ENCODE measurements at regions not wholly inside any gene's neighbourhood (a gene's known extent, or its start where the extent isn't known, plus 50 kb on each side); places are given as distances from the start of the nearest gene placed in this dataset.

GRCh38 chr19:28388988-28389387 lies 824.0 kb downstream of the UQCRFS1 start:
- Histone ChIP-seq H3K27ac (no peak overlapping the region), H3K4me1 (replicated peaks; ENCODE audit: insufficient read depth) (no peaks in the 10 kb centered on the region), H3K9me2 (ENCODE audit: insufficient read depth) (no peaks in the 10 kb centered on the region), H3F3A (ENCODE audit: insufficient read depth, low read depth) (no peaks in the 10 kb centered on the region), H2AFZ (no peak overlapping the region), H3K36me3 (ENCODE audit: low read depth) (no peaks in the 10 kb centered on the region), H4K20me1 (ENCODE audit: insufficient read depth) (no peaks in the 10 kb centered on the region), H3K27me3 (ENCODE audit: insufficient read depth, low read depth) (peaks cover 4% of the 10 kb centered on the region; the same call in 1 of the 2 replicates), H3K79me2 (ENCODE audit: low read depth) (no peaks in the 10 kb centered on the region), H3K4me3 (no peak overlapping the region), H3K9me3 (ENCODE audit: insufficient read depth, low read depth) (no peaks in the 10 kb centered on the region; the same call in 1 of the 2 replicates), H3K4me2 (no peak overlapping the region)
- ChIA-PET POLR2A (ENCODE audit: unreplicated experiment) (no interaction called here), CTCF (no interaction called here)
- no peak for TF ChIP-seq EZH2 (IDR thresholded peaks at IDR 0.05; ENCODE audit: low read depth)
- no peak for TF ChIP-seq CTCF (conservative IDR thresholded peaks at IDR 0.05)
- no peak for DNase-seq
- intact Hi-C loops (cut with micrococcal nuclease; ENCODE audit: unreplicated experiment) = no loop called here
- no TSS peak for BruUV-seq (replicated peaks)

DNA sequence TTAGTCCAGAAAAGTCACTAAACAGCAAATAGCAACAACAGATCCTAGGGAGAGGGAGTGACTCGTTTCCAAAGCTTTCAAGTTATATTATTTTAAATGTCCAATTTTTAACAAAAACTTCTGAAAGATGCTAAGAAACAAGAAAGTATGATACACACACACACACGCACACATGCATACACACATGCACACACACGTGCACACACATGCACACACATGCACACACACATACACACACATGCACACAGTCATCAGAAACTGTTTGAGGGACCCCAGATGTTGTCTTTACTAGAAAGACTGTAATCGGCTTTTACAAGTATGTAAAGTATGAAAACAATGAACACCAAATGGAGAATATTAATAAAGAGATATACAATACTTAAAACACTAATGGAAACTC lies 825.4 kb downstream of the UQCRFS1 start:
- Histone ChIP-seq H3K4me1 (replicated peaks; ENCODE audit: insufficient read depth) (no peaks in the 10 kb centered on the region), H4K20me1 (ENCODE audit: insufficient read depth) (no peaks in the 10 kb centered on the region), H3K27me3 (ENCODE audit: insufficient read depth, low read depth) (no peaks in the 10 kb centered on the region), H3K9me3 (ENCODE audit: insufficient read depth, low read depth) (no peaks in the 10 kb centered on the region; the same call in 1 of the 2 replicates), H3K9me2 (ENCODE audit: insufficient read depth) (no peaks in the 10 kb centered on the region), H3K36me3 (ENCODE audit: low read depth) (no peaks in the 10 kb centered on the region), H3K79me2 (ENCODE audit: low read depth) (no peaks in the 10 kb centered on the region), H2AFZ (no peak overlapping the region), H3K4me3 (no peak overlapping the region), H3K4me2 (no peak overlapping the region), H3F3A (ENCODE audit: insufficient read depth, low read depth) (no peaks in the 10 kb centered on the region), H3K27ac (no peak overlapping the region)
- no peak for DNase-seq
- no TSS peak for BruUV-seq (replicated peaks)
- ChIA-PET CTCF (no interaction called here), POLR2A (ENCODE audit: unreplicated experiment) (no interaction called here)
- TF ChIP-seq EZH2 (IDR thresholded peaks at IDR 0.05; ENCODE audit: low read depth) = no peak
- no peak for TF ChIP-seq CTCF (conservative IDR thresholded peaks at IDR 0.05)
- intact Hi-C loops (cut with micrococcal nuclease; ENCODE audit: unreplicated experiment) = no loop called here

DNA sequence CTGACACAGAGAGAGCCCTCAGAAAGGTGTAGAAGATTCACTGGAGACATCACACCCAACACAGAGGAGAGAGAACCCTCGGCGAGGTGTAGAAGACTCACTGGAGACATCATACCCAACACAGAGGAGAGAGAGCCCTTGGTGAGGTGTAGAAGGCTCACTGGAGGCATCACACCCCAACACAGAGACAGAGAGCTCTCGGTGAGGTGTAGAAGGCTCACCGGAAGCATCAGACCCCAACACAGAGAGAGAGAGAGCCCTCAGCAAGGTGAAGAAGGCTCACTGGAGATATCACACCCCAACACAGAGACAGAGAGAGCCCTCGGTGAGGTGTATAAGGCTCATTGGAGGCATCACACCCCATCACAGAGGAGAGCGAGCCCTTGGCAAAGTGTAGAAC lies 826.5 kb downstream of the UQCRFS1 start:
- ChIA-PET POLR2A (ENCODE audit: unreplicated experiment) (no interaction called here), CTCF (no interaction called here)
- TF ChIP-seq EZH2 (IDR thresholded peaks at IDR 0.05; ENCODE audit: low read depth) (no peak), CTCF (conservative IDR thresholded peaks at IDR 0.05) (no peak)
- no peaks in the 10 kb centered on the region for H4K20me1 ChIP-seq (ENCODE audit: insufficient read depth)
- DNase-seq = no peak
- H3K9me3 ChIP-seq (ENCODE audit: insufficient read depth, low read depth) = no peaks in the 10 kb centered on the region; the same call in 1 of the 2 replicates
- no peaks in the 10 kb centered on the region for H3K79me2 ChIP-seq (ENCODE audit: low read depth)
- no peaks in the 10 kb centered on the region for H3K27me3 ChIP-seq (ENCODE audit: insufficient read depth, low read depth)
- no peaks in the 10 kb centered on the region for H3F3A ChIP-seq (ENCODE audit: insufficient read depth, low read depth)
- no peak overlapping the region for H3K27ac ChIP-seq
- no TSS peak for BruUV-seq (replicated peaks)
- no peak overlapping the region for H3K4me2 ChIP-seq
- no peak overlapping the region for H2AFZ ChIP-seq
- H3K4me3 ChIP-seq = no peak overlapping the region
- no peaks in the 10 kb centered on the region for H3K9me2 ChIP-seq (ENCODE audit: insufficient read depth)
- no peaks in the 10 kb centered on the region for H3K4me1 ChIP-seq (replicated peaks; ENCODE audit: insufficient read depth)
- no peaks in the 10 kb centered on the region for H3K36me3 ChIP-seq (ENCODE audit: low read depth)
- intact Hi-C loops (cut with micrococcal nuclease; ENCODE audit: unreplicated experiment) = no loop called here

Data from PC-9 (cell line).